ENCODE measurements at regions not wholly inside any gene's neighbourhood (a gene's known extent, or its start where the extent isn't known, plus 50 kb on each side); places are given as distances from the start of the nearest gene placed in this dataset.

- TF ChIP-seq, protein P1, sequence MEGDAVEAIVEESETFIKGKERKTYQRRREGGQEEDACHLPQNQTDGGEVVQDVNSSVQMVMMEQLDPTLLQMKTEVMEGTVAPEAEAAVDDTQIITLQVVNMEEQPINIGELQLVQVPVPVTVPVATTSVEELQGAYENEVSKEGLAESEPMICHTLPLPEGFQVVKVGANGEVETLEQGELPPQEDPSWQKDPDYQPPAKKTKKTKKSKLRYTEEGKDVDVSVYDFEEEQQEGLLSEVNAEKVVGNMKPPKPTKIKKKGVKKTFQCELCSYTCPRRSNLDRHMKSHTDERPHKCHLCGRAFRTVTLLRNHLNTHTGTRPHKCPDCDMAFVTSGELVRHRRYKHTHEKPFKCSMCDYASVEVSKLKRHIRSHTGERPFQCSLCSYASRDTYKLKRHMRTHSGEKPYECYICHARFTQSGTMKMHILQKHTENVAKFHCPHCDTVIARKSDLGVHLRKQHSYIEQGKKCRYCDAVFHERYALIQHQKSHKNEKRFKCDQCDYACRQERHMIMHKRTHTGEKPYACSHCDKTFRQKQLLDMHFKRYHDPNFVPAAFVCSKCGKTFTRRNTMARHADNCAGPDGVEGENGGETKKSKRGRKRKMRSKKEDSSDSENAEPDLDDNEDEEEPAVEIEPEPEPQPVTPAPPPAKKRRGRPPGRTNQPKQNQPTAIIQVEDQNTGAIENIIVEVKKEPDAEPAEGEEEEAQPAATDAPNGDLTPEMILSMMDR (IDR thresholded peaks at IDR 0.05) = no peak
- TF ChIP-seq POLR2A (IDR thresholded peaks at IDR 0.05) = no peak
Measured at GRCh38 chr1:23617084-23617521, 57.8 kb upstream of the ID3 start.

All from esophagus squamous epithelium (tissue), 4 donors.